Right hindlimb (tissue), 1 donor: ENCODE measurements at regions not wholly inside any gene's neighbourhood (a gene's known extent, or its start where the extent isn't known, plus 50 kb on each side); places are given as distances from the start of the nearest gene placed in this dataset.
"Not testable (repeated sequence)": the region's sequence is repeated elsewhere in the genome, so short reads cannot be mapped to it uniquely, and the experiment has no call there.

Experiments used
- DNase-seq: peaks from one replicate; pipeline ENCODE4 v3.0.0-alpha.2; 2018

DNA sequence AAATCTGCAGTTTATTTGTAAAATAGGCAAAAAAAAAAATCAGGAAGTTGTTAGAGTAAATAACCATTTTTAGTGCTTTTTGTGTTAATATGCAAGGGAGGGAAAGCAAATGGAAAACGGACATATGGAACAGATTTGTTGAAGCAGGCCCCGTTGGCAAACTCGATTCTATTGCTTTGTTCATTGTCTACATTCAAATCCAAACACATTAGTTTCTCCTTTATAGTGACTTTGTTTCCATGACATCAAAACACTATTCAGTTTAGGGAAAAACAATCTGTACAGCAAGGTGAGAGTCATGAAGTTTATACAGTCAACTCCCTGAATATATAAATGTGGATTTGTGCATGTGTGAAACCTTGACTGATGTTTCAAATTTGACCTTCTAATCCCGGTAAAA is 142.2 kb downstream of the FAM47A start:
- DNase-seq, result peak; percentile 19

DNA sequence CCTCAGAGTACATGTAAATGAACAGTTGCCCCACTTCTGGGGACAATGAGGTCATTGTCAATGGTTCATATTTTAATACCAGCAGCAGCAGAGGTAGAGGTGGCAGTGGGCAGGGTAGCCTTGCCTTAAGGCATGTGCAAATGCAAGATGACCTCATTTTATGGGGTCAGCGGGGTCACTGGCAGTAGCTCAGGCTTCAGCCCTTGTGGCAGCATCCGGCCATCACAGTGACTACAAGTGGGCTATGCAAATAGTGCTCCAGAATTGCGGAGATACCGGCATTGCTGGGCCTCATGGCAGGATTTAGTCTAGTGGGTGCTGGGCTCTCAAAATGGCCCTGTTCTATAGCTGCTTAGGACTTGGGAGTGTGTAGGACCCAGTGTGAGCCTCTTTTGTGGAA is 144.7 kb downstream of the FAM47A start:
- DNase-seq, result no peak

DNA sequence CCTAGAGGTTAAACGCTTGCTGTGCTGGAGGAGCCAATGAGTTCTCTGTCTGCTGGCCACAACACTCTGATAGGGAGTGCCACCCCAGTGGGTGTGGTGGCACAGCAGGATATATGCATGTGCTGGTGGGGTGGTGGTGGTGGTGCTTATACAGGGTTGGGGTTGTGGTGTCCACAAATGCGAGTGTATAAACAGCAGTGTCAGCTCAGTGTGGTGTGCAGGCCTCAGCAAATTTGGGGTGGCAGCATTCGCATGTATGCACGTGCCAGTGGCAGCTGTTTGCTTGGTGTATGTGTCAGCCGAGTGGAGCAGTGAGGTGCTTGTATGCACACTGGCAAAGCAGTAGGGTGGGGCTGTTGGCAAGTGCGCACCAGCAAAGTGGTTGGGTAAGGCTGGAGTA is 157.4 kb downstream of the FAM47A start:
- DNase-seq, result no peak

DNA sequence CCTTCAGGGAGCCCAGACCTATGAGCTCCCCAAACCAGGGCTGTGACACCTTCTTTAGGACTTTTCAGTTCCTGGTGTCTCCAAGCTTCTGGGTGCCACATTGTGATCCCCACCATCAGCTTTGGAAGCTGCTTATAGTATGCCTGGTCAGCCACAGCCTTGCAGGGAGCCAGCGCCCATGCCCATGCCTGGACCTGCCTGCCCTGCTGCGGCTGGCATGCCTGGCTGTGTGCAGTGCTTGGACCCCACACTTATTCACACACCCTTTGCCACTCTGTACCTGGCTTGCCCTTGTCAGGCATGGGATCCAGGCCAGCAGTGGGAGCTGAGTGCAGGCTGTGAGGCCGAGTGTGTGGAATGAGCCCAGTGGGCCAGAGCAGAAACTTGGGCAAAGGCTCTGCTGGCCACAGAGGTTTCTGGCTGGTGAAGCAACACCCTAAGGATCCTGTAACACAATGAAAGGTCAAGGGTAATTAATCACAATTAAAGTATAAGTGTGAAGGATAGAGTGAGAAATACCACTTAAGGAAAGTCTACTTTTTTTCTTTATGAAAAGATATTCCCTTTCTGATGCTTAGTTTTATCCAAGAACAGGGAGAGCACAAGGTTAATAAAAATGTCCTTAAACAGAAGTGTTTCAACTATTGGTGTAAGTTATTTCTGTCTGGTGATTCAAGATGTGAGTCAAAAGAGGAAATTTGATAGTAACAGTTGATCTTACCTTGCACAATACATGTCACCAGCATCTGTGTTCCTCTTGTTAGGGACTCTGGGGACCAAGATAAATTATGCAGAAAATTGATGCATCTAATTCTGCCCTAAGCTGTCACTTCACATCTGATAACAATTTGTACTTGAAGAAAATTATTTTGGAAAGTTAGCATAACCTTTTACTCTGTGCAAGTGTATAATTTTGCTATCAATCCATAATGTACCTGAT is 161.8 kb downstream of the FAM47A start:
- DNase-seq, result no peak

DNA sequence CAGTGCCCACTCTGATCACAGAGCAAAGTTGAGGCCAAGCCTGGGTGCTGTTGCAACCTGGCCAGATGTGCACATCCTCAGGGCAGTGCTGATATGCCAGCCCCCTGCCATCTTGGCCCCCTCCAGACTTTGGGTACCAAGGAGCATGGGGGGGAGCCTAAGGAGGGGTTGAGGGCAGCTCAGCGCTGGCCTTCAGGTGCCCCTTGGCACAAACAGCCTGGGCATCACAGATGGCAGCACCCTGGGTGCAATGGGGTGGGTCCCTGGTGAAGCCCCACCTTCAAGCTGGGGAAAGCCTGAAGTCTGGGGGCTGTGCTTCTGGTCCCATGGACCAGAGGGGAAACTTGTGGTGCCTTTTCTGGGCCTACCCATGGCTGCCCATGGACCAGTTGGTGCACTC is 163.0 kb downstream of the FAM47A start:
- DNase-seq, result no peak

DNA sequence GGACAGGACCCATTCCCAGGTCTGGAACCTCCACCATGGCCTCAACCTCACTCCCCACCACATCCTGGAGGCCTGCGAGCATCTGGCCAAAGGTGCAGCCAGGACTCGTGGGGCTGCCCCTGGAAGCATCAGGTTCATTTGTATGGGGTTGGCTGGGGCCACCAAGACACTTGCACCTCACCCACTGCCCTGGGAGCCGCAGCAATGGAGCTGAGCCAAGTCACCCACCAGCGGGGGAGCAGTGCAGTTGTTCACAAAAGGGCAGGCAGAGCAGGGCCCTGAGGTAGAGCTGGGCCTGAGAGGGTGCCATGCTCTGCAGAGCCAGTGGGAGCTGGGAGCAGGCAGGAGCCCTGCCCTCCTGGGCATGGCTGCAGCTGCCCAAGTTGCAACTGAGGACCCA is 163.5 kb downstream of the FAM47A start:
- no peak for DNase-seq

DNA sequence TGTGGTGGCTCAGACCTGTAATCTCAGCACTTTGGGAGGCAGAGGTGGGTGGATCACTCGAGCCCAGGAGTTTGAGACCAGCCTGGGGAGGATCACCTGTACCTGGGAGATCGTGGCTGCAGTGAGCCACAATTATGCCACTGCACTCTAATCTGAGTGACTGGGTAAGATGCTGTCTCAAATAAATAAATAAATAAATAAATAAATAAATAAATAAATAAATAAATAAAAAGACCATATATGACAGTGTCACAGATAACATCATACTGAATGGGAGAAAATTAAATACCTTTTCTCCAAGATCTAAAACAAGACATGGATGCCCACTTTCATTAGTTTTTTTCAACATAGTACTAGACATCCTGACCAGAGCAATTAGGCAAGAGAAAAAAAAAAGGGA is 182.8 kb downstream of the FAM47A start:
- DNase-seq, result no peak

DNA sequence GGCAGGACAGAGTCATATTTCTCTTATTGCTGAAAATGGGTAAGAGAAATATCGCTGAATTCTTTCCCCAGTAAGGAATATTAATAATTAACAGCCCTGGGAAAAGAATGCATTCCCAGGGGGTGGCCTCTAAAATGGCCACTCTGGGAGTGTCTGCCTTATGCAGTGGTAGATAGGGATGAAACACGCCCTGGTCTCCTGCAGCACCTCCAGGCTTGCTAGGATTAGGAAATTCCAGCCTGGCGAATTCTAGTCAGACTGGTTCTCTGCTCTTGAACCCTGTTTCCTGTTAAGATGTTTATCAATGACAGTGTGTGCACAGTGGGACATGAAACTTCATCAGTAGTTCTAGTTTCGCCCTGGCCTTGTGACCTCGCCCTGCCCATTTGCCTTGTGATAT is 205.9 kb downstream of the FAM47A start:
- not testable (repeated sequence) for DNase-seq

DNA sequence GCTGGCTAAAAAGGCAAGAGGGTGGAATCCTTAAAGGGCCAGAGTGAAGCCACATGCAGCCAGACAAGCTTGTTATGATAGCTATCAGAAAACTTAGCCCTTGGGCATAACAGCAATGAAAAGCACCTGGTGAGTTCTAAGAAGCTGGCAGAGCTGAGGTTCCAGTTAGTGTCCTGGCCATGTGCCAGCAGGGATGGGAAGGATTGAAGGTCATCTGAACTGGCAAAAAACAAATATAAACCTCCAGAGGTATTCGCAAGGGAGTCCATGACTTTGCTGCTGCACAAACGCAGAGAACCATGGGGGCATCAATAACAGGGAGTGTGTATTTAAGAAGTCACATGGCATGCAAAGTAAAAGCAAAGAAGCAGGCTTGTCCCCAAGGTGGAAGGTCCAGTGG is 208.9 kb downstream of the FAM47A start:
- no peak for DNase-seq

DNA sequence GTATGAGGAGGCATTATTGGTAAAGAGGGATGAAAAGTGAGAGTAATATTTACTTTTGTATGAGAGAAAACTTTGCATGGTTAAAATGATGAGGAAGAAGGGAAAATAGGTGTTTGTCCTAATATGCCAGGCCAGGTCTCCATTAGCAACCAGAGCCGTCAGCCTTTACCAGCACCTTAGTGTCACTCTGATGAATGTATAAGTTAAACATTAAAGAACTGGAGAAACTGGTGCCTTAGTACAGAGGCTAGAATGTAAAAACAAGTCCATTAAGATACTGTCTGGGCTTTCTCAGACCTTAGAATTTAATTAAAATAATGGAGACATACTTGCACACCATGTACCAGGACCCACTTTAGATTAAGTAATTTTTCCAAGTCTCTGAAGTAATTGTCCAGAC is 222.3 kb downstream of the FAM47A start:
- no peak for DNase-seq

DNA sequence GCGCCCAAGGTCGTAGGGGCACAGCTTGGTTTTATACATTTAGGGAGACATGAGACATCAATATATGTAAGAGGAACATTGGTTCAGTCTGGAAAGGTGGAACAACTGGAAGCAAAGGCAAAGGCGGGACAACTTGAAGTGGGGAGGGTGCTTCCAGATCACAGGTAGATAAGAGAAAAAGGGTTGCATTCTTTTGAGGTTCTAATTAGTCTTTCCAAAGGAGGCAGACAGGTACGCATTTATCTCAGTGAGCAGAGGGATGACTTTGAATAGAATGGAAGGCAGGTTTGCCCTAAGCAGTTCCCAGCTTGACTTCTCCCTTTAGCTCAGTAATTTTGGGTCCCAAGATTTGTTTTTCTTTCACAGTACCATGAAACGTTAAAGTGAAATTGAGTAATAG is 223.2 kb downstream of the FAM47A start:
- DNase-seq, result no peak

DNA sequence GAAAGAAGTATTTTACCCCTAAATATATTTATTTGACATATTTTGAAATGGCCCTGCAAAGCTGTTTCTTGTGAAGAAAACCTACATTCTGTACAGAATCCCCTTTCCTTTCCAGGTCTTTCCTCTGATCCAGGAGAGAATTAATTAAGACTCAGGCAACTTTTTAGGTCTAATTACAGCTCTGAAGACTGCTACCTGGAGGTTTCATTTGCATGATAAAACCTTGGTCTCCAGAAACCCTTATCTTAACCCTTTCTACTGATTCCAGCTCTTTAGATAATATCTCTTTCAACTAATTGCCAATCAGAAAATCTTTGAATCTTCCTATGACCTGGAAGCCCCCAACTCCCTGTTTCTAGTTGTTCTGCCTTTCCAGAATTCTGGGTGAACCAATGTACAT is 224.0 kb downstream of the FAM47A start:
- no peak for DNase-seq

DNA sequence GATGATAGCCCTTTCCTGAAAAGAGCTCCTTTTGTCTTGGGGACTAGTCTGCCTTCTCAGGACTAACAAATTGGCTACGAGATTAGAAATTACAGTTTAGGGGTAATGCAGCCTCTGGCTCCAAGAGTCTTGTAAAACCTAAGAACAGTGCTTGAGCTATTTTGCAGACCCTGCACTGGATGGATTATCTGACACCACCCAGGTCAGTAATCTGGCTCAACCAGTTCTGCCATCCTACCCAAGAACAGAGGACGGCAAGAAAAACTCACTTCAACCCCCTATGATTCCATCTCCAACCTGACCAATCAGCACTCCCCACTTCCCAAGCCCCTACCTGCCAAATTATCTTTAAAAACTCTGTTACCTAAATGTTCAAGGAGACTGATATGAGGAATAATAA is 225.1 kb downstream of the FAM47A start:
- no peak for DNase-seq

DNA sequence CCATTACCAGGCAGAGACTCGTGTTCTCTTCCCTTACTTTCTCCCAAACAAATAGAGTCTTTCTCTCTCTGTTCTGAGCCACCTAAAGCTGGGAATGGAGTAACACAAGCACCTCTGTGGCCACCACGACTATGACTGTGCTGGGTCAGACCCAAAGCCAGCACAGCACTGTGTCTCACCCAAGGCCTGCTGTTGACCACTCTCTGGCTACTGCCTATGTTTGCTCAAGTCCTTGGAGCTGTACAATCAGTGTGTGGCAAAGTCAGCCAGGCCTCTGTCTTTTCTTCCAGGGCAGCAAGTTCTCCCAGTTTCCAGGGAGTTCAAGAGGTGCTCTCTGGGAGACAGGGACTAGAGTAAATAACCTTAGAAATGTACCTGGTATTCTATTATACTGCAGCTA is 239.4 kb downstream of the FAM47A start:
- no peak for DNase-seq

DNA sequence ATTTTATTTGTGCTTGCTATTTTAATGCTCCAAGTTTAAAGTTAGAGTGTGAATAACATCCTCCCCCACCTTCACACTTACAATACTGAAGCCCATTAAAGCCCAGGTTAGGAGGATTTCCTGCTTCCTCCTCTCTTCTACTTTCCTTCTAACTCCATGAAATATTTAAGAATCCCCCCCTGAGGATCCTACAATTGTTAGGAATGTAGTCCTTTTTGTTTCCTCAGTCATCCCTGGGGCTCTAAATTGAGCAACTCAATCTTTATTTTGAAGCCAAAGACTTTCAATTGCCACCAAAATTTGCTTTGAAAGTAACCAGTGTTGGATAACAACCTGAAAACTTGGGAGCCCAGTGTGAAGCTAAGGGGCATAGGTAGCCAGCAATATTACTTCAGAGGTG is 276.9 kb downstream of the FAM47A start:
- no peak for DNase-seq

DNA sequence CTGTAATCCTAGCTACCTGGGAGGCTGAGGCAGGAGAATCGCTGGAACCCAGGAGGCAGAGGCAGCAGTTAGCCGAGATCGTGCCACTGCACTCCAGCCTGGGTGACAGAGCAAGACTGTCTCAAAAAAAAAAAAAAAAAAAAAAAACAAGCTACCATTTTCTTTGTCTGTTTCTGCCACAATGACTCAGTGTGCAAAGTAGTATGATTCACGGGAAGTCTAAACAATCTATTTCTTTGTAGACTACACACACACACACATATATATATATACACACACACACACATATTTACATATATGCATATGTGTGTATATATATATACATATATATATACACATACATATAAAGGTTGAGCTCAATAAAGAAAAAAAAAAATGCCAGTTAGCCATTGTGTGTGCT is 280.0 kb downstream of the FAM47A start:
- DNase-seq, result not testable (repeated sequence)

DNA sequence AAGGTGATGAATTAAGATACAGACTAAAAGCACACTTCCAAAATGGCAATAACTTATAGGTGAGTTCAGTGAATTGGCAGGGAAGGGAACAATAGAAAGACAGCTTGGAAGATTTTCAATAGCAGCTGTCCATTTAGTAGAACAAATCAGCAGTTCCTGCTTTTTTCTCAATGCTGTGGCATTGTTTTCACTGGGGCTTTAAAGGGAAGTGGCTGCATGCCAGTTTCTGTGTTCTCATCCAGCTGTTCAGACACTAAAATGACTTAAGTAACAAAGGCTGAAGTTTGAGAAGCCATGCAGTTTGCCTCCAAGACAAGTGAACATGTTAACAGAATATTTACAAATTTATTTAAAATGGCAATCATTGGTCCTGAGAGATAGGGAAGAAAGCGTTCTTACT is 291.9 kb downstream of the FAM47A start:
- DNase-seq, result peak; percentile 36

DNA sequence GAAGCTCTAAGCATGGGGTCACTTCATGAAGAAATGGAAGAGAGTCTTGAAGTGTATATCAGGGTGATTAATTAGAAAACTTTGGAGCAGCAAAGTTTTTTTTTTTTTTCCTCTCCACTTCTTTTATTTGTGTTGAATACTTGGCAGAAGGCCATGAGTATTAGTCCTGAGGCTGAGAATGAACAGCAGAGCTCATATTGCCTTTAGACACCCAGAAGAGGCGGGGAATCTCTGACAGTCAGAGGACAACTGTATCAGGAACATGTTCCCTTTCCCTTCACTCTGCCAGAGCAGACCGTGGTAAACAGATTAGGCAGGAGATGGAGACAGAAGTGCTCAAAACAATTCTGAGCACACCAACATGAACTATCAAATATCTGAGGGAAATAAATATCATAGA is 300.9 kb downstream of the FAM47A start:
- DNase-seq, result no peak

DNA sequence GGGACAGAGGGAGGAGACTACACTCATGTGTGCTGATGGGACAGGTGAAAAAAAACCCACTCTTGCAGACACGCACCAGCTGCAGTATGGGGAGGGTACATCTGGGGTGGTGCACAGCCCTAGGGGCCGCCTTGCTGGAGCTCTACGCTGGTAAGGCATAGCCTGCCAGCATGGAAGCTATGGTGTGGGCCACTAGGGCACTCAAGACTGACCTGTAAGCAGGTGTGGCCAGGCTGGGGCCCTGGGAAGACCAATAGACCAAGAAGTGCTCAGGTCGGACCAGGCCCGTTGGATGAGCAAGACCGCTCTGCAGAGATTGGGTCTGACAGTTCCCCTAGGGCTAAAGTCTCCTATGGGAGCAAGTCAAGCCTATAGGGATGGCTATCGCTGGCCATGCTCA is 314.8 kb downstream of the FAM47A start:
- no peak for DNase-seq

DNA sequence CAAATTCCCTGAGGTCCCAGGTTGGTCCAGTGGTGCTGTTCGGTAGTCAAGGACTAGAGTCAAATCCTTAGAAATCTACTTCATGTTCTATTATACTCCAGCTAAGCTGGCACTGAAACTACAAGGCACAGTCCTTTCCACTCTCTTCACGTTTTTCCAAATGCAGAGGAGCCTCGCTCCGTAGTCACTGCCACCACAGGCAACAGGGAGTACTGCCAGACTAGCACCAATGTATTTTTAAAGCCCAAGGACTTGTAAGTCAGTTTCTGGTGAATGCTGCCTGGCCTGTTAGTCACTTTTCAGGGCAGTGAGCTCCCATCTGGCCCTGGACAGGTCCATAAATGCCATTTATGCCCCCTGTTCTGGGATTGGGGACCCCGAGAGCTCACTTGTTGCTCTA is 323.5 kb downstream of the FAM47A start:
- DNase-seq, result no peak

DNA sequence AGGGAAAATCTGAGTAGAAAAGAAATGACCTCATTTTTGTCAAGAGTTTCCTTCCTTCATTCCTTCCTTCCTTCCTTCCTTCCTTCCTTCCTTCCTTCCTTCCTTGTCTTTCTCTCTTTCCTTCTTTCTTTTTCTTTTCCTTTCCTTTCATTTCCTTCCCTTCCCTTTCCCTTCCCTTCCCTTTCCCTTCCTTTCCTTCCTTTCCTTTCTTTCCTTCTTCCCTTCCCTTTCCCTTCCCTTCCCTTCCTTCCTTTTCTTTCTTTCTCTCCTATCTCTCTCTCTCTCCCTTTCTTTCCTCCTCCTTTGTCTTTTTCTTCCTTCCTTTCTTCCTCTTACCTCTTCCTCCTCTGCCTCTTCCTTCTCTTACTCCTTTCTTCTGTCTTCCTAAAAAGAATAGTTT is 347.6 kb downstream of the FAM47A start:
- DNase-seq, result no peak

DNA sequence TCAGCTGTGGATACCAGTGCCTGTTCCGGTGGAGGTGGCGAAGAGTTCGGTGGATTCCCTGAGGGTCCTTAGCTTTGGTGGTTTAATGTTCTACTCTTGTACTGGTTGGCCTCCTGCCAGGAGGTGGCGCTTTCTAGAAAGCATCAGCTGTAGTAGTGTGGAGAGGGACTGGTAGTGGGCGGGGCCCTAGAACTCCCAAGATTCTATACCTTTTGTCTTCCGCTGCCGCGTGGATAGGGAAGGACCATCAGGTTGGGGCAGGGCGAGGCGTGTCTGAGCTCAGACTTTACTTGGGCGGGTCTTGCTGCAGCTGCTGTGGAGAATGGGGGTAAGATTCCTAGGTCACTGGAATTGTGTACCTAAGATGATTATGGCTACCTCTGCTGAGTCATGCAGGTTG is 390.3 kb downstream of the FAM47A start:
- DNase-seq, result no peak

DNA sequence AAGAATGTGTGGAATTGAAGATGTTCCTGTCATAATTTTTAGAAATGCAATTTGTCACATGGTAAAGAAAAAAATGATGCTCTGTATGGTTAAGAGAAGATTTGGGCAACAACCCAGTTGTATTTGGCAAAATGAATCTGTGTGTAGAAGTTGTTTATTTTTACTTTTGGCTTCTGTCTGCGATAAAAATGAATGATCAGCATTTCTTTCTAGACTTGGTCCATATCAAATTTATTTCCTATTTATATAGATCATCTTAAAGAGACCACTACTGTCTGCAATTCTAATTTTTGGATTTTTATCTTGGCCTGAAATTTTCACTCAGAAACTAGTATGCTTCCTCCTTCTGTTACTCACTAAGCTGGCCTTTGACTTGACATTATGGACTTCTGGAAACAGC is 396.9 kb downstream of the FAM47A start:
- DNase-seq, result no peak

DNA sequence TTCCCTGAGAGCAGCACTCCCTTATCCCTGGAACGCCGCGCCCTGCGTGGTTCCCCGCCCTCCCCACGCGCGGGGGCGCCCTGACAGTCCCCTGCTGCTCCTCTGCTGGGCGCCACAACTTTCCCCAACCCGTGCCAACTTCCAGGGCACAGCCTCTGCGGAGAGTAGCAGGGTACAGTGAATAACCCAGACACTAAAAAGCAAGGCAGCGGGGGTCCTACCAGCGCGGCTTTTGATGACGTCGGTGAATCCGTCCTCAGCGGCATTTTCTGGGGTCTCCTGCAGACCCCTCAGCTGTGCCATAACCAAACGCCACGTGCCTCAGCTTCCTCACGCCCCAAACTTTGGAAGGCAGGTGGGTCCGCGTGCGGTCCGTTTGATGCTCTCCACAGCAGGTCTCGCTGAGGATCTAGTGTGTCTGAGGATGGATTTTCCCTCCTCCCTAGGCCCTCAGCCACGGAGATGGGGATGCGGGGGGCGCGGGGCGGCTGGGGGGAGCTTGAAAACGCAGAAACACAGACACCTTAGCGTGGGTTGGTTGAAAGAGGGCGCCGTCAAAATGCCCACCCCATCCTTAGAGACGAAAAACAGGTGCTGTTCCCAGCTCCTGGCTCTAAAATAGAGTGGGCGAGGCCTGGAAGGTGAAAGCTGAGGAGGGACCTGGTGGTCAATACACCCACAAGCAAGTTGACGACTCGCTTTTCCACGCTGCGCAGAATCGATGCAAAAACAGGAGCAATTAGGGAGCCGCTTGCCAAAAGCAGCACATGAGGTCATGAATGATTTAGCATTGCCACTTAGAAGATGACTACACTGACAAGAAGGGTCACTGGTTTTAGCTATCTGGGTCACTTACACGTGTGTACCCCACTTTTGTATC is 405.6 kb downstream of the FAM47A start:
- peak; percentile 30 for DNase-seq
